HG03460 (cell line): ENCODE measurements at regions not wholly inside any gene's neighbourhood (a gene's known extent, or its start where the extent isn't known, plus 50 kb on each side); places are given as distances from the start of the nearest gene placed in this dataset.

Experiments used
- ATAC-seq: cut with Tn5 transposase; IDR thresholded peaks from one replicate; pipeline ENCODE4 v1.9.1; 2021; ENCODE audit not compliant: unreplicated experiment

DNA sequence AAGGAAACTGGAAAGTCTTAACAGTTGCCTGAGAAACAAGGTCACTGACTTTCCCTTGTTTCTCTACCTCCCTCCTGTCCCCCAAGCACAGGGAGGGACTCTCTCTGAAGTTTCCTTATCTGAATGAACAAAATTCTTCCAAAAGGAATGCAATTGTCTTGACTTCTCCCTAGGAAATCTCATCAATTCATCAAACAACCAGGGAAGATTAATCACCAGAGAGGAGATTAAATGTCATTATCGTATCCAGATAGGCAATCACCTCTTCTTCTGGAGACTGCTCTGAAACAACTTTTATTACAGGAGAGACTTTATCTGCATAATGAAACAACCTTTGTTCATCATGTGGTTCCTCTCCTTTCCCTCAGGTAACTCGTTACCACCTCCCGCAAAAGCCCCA is 431.4 kb downstream of the SLC16A7 start:
- ATAC-seq = no peak

DNA sequence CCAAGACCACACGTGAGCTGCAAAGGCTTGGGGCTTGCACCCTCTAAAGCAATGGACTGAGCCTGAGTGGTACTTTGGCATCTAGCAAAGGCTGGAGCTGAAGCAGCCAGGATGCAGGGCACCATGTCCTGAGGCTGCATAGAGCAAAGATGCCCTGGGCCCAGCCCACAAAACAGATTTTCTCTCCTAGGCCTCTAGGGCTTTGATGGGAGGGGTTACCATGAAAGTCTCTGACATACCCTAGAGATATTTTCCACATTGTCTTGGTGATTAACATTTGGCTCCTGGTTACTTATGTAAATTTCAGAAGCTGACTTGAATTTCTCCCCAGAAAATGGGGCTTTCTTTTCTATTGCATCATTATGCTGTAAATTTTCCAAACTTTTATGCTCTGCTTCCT is 438.3 kb downstream of the SLC16A7 start:
- no peak for ATAC-seq

DNA sequence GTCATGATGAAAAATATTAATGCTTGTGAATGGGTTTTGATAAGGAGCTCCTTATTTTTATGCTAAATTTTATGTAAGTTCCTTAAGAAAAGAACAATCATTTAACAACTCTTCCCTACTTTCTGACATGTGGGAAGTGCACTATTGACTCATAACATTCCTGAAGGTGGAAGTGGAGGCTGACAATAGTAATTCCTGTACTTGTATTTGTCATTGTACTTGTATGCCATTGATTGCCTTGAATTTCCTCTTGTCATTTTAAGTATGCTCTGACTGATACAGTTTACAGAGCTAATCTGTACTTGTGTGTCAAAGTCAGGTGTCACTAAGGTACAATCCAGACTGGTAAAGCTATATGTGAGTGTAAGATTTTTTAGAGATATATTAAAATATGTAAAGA is 440.0 kb downstream of the SLC16A7 start:
- no peak for ATAC-seq

DNA sequence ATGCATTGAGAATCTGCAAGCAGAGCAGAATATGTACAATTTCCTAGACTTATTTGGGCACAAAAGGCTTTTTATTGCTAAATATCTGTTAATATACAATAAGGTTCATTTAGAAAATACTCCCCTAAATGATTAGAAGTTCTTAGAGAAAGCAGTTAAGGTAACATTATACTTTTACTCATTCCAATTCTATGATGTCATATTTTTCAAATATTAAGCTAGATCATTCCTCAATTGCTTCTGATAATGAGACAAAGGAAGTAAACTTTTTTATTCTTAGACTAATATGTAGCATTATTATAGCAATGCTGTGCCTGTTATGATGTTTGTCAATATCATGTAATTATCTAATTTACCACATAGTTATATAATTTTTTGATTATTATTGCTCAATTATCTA is 447.0 kb downstream of the SLC16A7 start:
- no peak for ATAC-seq

DNA sequence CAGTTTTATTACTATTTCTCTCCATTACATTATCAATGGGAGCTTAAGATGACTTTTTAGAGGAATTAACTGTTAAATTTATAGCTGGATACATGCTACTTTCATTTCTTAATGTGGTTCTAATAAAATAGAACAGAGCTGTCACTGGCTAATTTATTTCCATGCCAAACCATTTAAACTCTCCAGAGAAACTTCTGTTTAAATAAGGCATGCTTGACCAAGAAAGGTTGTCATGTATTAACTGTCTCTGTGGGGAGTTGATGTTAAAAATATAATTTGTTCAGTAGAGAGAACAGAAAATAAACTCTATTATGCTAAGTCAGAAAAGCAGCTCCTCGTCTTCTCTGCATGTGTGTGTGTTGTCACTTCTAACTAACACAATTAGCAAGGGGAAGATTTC is 447.4 kb downstream of the SLC16A7 start:
- no peak for ATAC-seq

DNA sequence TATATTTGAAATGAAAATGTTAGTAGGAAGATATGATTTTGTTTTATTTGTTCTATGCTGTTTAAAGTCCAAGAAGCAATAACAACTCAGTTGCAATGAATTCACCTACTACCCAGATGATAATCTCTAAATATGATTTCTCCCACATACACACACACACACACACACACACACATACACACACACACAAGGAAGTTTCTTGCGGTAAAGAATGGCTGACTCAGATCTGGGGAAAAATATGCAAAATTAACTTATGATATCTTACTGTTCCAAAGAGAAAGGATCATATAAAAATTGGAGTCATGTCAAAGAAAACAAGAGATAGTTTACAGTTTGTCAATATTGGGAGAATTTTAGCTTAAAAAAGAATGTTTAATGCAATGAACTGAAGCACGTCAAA is 456.7 kb downstream of the SLC16A7 start:
- no peak for ATAC-seq

DNA sequence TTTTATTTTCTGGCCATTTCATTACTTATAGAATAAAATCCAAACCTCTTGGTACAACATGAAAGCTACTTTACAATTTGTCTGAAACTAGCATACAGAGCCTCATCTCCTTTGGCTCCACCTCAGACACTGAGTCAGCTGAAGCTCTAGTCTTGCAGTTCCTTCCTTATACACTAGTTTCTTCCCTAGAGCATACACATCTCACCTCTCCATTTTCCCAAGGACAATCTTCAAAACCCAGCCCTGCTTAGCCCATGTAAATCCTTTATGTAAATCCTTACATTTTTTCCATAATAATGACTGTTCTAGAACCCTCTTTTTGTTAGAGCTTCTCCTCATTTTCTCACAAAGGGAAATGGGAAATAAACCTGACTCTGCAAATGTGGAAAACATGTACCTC is 463.4 kb downstream of the SLC16A7 start:
- no peak for ATAC-seq

DNA sequence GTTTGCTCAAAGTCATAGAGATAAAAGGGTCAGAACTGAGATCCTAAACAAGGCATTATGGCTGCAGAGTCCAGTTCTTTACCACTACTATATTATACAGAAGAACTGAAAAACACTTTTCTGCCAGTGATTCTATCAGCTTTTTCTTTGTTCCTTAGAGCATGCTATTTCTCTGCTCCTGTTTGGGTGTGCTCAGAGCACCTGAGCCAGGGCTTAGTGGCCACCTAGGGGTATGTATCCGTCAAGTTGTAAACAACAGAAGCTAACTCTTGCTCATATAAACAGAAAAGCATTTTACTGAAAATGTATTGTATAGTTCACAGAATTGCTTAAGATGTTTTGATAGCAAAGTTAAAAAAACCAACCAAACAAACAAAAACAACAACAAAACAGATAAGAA is 470.8 kb downstream of the SLC16A7 start:
- no peak for ATAC-seq

DNA sequence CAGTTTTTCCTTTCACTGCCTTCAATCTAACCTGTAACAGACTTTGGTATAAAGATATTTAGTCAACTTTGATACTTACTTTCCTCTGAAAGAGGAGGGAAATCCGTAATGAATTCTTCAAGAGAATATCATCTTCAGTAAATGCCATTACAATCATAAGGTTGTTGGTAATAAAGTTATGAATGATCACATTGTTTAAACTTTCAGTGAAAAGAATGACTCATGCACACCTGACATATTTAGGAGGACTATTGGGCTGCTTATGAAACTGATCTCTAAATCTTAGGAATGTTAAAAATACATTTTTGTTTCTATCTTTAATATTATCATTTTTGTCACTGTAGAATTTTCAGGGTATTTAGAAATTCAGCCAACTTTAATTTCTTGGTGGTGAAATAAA is 474.7 kb downstream of the SLC16A7 start:
- ATAC-seq = no peak

DNA sequence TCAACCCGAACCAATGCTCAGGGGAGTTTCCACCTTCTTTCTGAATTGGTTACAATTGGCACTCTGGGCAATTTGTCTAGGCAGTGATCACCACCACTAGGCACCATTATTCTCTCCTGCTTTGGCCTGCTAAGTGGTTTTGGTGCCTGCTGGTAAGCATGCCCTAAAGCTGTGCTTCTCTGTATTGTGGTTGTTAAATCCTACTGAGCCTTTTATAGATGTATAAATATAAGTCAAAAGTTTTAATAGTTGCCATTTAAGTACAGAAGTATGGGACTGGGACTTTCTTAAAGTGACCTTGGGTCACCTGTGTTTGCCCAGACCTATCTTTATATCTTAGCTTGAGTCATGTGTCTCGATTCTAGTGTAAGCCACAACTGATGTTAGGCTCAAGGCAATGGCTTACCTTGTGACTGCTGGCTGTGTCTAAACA is 475.9 kb downstream of the SLC16A7 start:
- no peak for ATAC-seq

DNA sequence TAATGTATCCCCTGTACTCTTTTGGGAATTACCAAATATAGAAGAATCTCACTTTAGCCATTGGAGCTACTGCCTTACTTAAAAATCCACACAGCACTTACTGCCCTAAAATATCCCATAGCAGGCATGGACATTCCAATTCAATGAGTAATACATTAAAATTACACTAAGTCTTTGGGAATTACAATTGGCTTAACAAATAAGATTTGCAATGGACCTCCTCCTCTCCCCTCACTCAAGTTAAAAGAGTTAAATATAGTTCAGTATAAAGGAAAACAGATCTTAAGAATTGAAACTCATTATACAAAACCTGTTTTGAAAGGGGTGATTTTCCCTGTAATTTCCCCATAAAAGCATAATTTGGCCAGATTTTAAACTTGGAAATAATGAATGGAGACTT is 477.1 kb downstream of the SLC16A7 start:
- no peak for ATAC-seq

DNA sequence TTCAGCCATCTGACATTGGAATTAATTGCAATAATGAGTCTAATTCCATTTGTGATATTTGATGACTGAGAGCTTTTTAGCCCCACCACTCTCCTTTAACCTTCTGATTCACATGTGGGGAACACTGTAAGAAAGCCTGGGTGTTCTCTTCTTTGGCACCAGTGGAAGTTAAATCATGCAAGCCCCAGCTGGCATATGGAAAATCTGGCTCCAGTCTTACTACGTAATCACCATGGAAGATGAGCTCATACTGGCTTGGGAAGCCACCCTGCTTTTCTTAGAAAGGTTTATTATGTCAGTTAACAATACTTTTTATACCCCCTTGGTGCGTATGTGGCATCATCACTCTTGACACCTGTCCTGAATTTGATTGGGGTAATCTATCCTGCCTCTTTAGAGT is 479.3 kb downstream of the SLC16A7 start:
- ATAC-seq = no peak

DNA sequence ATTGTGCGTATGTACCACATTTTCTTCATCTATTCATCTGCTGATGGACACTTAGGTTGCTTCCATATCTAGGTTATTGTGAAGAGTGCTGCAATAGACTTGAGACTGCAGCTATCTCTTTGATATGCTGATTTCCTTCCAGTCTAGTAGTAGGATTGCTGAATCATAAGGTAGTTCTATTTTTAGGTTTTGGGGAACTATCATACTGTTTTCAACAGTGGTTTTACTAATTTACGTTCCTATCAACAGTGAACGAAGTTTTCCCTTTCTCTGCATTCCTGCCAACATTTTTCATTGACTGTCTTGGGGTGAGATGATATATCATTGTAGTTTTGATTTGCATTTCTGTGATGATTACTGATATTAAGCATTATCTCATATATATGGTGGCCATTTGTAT is 482.2 kb downstream of the SLC16A7 start:
- ATAC-seq = no peak

DNA sequence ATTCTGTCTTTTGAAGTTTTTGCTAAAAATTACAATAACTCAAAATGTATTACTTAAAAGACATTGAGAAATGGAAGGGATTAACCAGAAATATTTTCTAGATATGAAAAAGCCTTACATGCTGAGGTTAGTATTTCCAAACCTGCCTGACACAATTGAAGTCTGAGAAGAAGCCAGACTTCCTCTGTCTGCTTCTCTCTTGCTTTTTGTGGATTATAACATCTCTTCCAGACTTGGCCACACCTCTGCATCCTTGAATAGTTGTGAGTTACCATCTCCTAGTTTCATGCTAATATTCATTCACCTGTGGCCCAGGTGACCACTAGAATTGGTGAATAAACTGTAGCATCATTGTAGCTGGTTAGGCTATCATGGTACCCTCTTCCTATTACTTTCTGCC is 497.6 kb downstream of the SLC16A7 start:
- ATAC-seq = no peak

DNA sequence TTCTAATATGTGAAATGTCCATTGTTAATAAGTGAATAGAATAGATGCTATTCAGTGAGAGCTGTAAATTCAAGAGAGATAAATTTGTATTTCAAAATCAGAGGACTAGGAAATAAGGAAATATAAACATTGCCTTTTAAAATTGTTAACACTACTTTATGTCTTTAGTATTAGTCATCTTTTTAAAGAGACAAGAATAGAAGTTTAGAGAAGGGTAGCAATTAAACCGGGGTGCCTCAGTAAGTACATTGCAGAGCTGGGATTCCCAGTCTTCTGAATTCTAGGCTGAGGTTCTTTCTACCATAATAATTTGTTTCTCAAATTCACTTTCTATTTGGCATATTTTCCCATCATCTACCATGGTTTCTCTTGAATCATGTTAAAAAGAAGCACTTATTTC is 498.6 kb downstream of the SLC16A7 start:
- no peak for ATAC-seq

DNA sequence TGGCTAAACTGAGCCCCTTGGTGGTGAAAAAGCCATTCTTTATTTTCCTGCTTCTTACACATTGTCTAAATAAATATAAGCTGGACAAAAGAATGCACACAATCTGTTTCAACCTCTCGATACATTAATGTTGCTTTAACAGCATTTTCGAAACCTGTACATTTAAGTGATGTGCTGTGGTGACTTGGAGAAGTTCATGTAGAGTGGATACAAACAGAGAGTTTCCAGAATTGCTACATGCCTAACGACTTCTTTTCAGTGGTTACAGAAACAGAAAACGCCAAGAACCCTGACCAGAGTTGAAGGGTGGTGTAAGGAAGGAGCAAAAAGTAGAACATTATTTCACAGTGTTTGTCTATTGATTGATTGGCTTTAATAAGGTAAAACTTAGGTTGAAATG is 500.9 kb downstream of the SLC16A7 start:
- no peak for ATAC-seq

DNA sequence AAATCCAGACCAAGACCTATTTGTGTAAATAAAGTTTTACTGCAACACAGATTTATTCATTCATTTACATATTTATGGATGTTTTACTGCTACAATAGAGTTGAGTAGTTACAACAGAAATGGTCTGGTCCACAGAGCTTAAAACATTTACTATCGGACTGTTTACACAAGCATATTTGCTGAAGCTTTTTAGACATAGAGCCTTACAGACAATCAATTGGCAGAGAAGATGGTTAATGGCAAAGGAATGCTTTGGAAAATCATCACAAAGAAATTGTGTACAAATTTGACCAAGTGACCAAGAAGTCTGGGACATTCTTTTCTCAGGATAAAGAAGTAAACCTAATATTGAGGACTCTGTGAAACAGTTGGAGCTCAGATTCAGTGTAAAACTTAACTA is 504.3 kb downstream of the SLC16A7 start:
- ATAC-seq = no peak

DNA sequence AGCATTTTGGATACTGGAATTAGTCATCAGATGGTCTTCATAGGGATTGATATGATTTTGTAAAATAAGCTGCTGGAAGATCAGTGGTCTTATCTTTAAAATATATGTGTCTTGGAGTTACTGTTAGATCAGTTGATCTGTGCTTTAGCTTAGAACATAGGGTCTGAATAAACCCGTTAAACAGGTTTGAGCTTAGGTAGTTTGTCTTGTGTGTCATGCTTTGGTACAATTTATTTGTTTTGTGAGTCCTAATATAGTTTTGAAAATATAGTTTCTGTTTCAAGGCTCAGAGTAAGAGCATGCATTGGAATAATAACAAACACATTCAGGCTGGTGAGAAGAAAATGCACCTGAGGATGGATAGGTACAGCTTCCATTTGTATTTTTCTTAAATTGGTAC is 505.0 kb downstream of the SLC16A7 start:
- ATAC-seq = no peak

DNA sequence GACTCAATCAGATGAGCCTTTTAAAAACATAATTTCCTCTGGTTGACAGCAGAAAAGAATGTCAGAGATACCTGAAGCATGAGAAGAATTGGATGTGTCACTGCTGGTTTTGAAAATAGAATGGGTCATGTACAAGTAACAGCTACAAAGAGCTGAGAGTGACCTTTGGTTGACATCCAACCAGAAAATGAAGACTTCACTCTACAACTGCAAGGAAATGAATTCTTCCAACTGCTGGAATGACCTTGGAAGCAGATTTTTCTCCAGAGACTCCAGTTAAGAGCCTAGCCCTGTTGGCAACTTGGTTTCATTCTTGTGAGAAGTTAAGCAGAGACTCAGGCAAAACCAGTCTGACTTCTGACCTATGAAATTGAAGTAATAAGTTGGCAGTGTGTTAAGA is 505.9 kb downstream of the SLC16A7 start:
- ATAC-seq = no peak

DNA sequence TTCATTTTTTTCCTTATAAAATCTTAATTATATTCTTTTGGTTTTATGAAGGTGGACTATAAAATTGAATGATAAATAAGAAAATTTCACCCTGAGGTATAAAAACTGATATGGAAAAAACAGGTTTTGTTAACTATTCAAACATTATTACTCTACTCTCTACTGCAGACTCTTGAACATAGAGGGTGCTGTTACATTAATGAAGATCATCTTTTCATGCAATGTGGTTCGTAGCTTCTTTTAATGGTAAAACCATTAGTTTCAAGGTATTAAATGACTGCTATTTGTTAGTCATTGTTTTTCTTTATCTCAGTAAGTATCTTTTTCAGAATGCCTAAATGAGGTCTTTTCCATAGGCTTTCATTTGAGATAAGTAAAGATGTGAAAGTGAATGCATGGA is 510.4 kb downstream of the SLC16A7 start:
- no peak for ATAC-seq

DNA sequence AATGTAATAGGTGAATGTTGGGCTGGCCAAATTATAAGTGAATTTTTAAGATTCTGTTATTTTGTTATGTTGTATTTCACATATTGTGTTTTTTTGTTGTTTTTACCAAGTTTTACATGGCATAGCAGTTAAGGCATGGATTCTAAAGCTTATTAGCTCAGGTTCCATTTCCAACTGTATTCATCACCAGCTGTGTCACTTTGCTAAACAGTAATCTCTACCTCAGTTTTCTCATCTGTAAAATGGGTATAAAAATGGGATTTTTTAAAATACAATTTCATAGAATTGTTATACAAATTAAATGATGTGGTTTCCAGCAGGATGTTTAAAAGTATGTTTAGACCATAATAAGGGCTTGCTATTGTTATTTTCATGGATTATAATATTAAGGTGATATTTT is 512.2 kb downstream of the SLC16A7 start:
- no peak for ATAC-seq

DNA sequence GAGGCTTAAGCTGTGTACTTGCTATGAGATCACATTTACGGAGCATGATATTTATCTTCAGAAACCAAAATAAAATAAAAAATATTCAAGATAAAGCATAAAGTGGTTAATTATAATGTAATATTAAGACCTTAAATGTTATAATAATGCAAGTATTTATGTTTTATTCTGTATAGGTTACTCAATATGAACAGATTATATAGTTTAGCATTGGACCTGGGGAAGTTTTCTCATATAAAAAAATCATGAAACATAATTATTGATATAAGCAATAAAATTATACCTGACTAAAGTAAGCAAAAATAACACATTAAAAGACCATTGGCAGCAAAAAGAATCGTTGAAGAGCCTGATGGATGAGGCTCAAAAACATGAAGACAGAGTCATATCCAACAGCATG is 516.2 kb downstream of the SLC16A7 start:
- no peak for ATAC-seq

DNA sequence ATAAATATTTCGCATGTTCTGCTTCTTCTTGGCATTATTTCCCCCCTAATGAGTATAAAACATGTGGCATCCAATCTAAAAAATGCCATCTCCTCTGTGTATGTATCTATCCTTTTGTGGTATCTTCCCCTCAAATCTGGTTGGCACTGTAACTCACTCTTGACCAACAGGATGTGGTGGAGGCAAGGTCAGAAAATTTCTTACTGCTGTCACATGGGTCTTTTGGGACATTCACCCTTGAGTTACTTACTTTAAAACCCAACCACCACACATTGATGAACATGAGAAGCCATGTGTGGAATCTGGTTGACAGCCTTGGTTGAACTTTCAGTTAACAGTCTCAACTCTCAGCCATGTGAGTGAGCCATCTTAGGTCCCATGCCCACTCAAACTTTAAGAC is 516.9 kb downstream of the SLC16A7 start:
- ATAC-seq = no peak

DNA sequence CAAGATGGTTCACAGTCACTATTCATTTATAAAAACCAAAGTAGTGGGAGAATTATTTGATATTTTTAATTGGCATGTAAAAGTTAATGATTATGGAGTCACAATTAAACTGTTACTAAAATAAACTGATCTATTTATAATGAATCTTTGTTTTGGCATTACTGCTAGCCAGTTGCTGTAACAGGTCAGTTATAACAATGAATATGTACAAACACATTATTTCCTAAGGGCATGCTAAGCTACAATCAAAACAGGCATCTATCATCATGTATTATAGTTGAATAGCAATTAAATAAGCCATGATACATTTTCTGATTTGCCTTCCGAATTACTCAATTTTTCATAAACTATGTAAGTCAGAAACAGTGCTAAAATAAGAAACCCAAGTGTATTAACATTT is 518.3 kb downstream of the SLC16A7 start:
- no peak for ATAC-seq
